Stimulated activated CD8-positive, alpha-beta memory T cell treated with anti-CD3 and anti-CD28 coated beads, Interleukin-7, amount 100 ng/mL, for 24 hours (primary cell): ENCODE measurements at regions not wholly inside any gene's neighbourhood (a gene's known extent, or its start where the extent isn't known, plus 50 kb on each side); places are given as distances from the start of the nearest gene placed in this dataset.
"Not testable (repeated sequence)": the region's sequence is repeated elsewhere in the genome, so short reads cannot be mapped to it uniquely, and the experiment has no call there.

Source experiments
- DNase-seq: peaks from one replicate; pipeline ENCODE4 v3.0.0-alpha.2; 2020; ENCODE audit warnings: low read depth

DNA sequence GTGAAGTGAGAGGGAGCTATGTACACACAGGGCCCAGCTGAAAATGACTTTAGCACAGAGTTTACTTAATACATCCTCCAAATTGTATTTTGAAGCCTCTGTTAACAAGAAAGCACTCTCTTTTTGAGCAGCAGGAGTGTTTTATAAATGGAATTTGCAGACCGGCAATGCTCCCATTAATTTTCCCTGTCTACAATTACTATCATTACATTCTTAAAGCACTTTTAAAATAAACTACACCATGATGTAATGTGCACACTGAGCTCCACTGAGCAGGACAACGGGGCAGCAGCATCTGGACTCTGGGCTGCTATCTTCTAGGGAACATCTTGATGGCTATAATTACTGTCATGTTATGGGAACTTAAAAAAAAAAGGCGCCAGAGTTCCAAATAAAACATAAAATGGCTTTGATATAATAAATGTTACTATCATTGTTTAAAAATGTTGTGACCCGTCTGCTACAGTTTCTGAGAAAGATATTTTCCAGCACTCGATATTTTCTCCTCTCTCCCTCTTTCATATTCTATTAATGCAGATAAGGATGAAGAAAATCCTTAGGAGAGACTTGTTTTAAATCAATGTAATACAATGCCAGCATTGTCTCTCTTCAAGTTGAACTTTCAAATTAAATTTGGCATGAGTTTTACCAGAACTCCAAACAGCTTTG lies 150.9 kb downstream of the HLX start:
- DNase-seq: no peak

DNA sequence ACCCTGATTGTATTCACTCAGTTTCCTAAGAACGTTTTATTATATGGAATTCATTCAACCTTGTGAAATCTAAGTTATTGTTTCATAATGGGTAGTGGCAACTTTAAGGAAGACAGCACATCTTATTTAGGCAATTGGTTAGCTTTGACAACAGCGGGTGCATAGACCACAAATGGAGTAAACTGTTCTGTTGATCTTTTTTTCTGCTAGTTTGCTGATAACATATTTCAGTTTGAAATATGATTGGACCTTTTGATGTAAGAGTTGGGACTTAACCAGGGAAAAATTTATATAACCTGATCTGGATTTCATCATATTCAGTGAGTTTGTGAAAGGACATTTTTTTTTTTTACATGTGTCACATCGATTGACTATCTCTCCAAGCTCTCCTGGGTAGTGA lies 151.7 kb downstream of the HLX start:
- no peak for DNase-seq

DNA sequence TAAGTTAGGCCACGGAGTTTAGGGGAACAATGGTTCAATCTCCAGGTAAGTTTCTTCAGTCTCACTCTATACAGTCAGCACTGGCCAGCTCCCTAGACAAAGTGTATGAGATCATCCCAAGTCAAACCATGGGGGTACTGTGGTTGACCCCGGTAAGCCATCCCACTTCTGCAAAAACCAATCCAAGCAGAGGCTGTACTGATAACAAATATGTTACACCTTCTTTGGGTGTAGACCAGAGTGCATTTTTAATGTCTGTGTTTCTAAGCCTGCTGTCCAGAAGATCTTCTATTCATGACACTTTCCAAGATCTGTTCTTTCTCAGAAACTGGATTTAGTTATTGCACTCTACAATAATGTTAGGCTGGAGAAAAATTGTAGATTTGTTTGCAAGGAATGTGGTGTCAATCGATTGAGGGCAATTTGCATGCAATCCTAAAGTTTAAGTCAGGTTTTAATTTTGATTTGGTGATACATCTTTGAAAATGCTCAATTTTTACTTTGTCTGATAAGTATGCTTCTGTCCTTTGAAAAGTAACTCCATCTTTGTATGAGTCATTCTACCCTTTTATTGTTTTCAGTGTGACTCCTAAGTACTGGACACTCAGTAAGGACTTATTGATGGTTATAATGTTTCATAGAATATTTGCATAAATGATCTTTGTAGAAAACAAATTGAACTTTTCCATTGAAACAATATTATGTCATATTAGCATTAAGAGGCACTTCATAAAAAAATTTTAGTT lies 152.4 kb downstream of the HLX start:
- DNase-seq: no peak

DNA sequence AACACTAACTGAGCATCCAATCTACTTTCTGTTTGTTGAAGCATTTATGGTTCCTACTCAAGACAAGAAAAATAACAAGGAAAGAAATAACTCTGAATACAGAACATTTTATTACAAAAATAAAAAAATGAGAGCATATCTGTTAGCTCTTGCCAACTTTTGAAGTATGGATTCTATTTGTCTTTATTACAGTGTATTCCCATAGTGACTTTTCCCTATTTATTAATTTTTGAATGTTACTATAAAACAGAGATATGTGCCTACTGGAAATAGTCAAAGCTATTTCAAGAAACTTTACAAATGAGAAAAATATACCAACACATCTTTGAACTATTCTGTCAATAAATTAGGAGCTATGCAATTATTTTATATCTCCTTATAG lies 153.0 kb downstream of the HLX start:
- DNase-seq: no peak

DNA sequence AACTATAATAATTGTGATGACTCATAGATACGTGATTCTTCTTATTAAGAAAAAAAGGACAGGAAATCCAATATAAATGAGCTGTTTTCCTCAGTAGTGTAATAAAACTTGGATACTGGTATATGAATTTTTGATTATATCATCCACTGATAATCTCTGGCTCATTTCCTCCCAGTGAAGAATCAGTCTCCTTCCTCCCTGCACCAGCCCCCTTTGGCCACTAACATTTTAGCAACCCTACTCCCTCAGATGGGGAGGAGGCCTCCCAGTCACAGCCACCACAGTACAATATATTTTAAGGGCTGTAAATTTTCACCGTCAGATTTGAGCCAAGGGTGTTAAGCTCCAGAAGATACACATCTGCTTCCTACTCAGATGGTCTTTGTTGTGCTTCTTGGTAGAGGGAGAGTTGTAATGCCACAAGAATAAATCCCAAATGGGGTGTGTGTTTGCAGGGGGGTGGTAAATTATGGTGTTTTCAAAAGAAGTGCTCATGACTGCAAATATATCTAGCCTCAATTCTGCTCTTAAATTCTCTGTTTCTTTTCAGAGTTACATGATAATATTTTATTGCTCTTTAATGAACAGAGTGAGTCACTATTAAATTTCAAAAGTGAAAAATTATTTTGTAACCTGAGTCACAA lies 153.5 kb downstream of the HLX start:
- no peak for DNase-seq

DNA sequence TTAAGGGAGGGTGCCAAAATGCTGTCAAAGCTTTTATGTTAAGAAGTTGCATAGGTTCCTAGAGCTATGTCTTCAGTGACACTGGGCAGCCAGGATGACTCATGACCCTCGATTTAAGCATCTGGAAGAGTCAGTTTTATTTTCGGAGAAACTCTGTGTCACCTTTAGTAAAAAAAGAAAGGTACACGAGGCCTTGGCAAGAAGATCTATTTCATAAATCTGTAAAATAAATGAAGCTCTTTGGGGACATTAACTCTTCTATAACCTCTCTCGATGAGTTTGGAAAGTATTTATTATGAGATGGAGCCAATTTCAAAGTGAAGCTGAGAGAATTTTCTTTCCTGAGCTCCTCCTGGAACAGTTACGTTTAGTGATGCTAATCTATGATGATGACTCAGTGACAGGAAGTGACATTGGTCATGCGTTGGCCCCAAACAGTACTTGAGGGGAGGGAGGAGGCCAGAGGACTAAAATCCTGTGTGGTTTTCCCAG lies 156.5 kb downstream of the HLX start:
- no peak for DNase-seq

DNA sequence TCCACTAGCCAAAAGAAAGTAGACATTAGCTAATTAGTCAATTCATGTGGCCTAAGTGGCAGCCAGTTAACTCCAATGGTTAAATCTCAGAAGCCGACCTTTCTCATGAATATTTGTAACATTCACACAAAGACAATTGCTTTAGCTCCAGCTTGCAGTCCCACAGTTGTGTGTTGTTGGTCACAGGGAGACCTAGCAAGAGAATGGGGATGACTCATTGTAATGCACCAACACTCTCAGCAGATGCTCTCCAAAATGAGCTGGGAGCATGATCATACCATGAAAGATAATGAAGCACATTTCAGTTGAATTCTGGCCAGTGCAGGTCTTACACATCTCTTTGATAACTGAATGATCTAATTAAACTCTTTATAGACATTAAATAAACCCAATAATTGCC lies 160.4 kb downstream of the HLX start:
- no peak for DNase-seq

DNA sequence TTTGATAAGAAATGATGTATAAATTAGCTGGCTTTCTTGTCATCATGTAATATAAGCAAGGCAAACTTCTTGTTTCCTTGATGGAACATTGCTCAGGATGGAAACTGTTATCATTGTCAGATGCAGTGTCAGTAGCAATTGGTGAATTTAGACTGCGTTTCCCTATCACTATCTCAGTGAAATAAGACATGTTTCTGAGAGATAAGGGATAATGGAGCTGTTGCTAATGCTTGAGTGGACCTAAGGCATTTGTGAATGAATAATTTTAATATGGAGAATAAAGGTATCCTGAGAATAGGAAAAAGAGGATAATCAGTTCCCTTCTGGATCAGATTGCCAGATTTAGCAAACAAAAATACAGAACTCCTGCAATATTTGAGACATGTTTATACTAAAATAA lies 160.9 kb downstream of the HLX start:
- no peak for DNase-seq

DNA sequence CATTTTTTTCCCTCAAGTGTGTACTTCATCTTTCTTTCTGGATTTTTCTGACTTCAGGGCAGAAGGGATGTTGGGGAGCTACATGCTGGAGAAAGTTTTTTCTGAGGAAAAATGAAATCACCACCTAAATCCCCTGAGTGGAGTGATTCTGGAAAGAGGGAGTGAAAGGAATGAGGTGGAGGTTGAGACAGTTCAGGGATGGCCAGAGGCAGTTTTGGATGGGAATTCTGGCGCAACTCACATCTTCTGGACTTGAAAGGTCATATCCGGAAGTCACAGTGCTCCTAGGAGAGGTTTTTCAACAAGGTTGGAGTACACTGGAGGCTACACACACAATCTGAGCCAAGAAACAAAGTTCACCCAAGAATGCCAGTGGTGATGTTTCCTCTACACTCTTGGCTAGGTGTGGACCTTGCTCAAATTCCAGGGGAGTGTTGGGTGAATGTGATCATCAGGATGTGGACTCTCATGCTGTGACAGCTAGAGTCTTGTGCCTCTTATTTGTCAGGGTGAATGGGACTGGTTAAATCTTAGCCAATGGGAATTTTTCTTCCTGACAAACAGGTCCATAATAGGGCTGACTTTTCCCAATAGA lies 161.5 kb downstream of the HLX start:
- DNase-seq: no peak

DNA sequence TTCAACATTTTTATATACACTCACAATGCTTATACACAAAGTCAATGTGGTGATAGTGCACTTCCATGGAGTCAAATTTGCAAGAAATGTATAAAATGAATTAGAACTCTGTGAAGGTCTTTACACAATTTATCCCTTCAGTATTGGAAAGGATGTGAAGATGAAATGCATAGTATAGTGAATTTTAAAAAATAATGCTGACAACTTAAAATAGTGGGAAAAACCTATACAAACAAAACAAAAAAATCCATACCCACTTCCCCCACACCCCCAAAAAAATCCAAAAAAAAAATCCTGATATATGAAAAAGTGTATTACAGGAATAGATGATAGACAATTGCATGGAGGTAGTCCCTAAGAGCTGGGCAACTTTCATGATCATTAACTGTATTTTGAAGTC lies 165.3 kb downstream of the HLX start:
- no peak for DNase-seq

DNA sequence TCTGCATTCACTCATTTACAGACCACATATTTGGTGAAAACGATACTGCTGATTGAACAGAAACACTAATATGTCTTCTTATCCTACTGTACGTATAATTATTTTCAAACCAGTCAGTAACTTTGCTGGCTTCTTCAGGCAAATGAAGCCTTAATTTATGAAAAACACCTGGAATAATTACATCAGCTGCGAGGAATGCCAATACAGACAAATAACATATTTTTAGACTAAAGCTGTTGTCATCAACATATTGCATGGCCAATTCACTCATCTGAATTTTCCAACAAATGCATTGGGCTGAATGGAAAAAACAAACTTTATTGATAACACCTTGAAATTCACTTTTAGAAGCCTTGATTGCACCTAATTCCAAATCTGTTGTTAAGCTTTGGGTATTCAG lies 165.9 kb downstream of the HLX start:
- no peak for DNase-seq

DNA sequence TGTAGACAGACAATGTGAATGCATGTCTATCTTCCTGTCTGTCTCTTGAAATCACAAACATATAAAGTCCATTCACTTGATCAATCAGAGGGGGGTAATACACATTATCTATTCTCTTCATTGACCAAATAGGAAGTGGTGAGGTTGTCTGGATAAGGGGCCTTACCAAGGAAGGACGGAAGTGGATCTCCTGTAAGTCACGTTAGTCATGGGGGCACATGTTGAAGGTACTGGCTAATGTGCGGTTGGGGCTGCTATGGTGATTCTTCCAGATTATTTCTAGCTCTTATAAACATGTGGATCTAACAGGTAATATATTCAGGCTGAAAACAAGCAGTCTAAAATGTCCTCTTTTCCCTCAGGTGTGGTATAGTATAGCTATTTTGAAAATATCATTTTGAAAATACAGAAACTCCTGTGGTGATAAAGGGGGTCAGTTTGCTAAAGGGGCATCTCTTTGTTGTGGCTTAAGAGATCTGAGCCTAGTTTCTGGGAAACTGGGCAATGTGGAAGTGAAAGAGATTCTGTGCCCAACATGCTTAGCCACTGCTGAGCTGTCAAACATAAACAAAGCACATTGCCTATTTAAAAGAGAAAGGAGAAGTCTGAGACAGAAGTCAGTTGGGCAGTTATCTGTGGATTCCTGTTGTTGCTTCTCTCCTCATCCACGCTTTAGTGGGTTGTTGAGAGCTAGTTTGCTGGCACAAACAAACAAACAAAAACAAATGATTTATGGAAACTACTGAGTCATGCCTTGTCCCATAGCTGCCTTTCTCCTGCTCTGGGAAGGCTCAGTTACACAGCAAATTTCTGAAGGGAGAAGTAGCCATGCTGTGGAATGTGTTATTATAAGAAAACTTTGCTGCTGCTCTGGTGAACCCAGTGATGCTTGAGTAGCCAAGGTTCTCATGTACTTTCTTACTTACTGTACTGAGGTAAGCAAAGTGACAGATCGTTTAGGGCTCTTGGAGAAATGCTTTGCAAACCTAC lies 166.9 kb downstream of the HLX start:
- no peak for DNase-seq

DNA sequence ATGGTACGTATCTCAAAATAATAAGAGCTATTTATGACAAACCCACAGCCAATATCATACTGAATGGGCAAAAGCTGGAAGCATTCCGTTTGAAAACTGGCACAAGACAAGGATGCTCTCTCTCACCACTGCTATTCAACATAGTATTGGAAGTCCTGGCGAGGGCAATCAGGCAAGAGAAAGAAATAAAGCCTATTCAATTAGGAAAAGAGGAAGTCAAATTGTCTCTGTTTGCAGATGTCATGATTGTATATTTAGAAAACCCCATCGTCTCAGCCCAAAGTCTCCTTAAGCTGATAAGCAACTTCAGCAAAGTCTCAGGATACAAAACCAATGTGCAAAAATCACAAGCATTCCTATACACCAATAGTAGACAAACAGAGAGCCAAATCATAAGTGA lies 172.1 kb downstream of the HLX start:
- not testable (repeated sequence) for DNase-seq

DNA sequence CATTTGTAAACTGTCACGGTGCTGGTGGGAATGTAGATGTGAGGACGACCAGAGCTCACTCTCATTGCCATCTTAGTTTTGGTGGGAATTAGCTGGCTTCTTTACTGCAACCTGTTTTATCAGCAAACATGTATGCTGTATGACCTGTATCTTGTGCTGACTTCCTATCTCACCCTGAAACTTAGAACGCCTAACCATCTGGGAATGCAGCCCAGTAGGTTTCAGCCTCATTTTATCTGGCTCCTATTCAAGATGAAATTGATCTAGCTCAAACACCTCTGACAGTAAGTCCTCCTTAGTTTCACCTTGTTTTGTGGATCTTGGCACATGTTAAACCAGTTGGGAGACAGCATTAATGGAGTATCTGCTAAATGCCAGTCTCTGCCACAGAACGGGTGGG lies 174.6 kb downstream of the HLX start:
- no peak for DNase-seq

DNA sequence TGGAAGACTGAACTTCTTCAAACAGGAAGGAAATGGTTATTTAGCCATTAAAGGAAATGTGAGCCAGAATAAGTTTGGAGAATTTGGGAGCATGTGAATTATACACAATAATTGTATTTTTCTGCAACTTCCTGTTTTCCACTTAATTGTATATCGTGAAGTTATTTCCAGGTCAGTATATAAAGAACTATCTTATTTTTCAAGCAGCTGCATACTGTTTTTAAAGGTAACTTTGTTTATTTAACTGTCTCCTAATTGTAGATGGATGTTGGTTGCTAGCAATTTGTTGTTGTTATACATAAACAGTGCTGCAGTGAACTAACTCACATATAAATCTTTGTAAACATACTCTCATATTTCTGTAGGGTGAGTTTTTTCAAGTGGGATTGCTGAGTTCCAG lies 180.3 kb downstream of the HLX start:
- DNase-seq: no peak

DNA sequence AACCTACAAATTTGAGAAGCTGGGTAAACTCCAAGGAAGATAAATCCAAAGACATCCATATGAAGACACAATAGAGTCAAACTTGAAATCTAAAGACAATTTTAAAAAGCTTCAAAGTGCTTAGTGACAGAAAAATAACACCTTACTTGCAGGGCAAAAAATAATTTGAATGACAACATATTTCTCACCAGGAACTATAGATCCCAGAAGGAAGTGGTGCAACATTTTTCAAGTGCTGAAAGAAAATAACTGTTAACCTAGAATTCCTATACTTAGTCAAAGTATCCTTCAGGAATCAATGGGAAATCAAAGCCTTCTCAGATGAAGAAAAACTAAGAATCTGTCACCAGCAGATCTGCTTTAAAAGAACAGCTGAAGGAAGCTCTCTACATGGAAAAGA lies 184.4 kb downstream of the HLX start:
- no peak for DNase-seq

DNA sequence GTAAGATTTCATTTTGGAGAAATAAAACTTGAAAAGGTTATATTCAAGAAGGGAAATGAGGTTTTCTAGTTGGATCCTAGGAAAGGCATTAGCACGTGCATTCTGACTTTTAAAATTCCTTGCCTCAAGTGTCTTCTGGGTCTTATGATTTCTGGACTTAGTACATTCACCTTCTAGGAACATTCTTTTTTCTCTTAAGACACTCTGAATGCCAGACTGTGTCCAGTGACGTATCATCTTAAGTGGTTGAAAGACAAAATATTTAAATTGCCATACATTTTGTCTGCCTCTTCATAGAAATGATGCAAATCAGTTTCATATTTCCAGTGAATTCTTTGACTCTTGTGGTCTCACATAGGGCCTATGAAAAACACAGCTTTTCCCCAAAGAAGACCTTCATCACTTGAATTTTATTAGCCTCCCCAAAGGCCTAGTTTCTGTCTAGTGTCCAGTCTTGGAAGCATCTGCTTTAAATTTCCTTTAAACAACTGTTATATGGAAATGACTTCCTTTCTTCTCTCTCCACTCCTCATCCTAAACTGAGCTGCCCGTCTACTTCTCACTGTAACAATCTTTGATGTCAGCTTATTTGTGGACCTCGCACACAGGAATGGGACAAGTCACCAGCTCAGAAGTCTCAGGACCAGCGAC lies 187.2 kb downstream of the HLX start:
- no peak for DNase-seq

DNA sequence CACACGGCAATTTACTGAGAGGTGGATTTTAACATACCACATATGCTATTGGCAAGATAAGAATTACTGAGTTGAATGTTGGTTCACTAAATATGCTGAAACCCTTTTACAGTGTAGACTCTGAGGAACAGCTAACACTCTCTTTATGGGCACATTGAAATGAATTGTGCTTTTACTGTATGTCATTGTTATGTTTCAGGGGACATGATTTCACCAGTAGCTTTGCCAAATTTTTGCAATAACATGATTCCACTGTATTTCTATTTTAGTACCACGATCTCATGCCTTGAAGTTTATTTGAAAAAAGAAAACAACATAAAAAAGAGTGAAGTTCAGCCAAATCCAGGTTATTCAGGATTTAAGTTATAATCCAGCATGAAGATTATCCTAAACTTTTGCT lies 188.5 kb downstream of the HLX start:
- DNase-seq: no peak

DNA sequence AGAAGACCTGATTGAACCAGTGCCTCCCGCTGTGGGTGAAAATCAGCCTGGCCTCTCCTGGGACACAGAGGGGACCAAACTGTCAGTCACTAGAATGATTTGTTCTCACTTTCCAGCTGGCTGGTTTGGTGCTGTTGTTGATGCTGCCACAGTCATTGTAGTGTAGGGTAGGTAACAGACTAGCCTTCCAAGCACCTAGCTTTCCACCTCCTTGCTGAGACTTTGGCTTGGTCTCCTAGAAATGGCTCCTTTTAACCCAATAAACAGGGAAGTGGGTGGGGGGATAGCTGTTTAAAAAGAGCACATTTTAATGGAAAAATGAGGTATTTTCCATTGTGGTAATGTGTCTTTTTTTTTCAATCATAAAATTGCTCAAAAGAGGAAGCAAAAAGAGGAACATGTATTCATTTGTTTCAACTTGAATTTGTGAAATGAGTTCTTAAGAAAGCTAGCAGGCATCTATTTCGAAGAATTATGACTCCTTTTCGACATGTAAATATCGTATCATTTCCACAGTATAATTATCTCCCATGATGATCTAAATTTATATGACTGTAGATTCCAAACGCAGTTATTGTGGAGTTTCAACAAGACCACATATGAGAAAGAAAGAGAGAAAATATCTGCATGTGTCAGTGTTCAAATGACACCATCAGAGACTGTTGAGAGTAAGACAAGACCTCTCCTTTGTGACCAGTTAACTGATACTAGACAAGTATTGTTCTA lies 190.1 kb downstream of the HLX start:
- no peak for DNase-seq

DNA sequence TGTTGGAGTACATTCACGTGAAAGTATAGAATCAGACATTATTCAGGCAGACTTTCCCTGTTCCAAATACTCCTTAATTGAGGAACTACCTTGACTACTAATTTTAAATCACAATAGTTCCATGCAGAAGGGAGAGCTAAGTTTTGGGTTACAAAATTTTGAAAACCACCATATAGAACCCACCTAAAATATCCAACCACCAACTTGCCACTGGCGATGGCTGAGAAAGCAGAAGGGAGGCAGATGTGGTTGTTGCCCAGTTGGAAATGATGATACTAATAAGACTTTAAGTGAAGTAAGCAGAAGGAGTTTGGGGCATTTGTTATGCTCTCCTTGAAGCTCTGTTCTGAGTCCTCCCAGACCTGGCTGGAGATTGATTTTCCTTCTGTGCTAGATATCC lies 190.7 kb downstream of the HLX start:
- no peak for DNase-seq

DNA sequence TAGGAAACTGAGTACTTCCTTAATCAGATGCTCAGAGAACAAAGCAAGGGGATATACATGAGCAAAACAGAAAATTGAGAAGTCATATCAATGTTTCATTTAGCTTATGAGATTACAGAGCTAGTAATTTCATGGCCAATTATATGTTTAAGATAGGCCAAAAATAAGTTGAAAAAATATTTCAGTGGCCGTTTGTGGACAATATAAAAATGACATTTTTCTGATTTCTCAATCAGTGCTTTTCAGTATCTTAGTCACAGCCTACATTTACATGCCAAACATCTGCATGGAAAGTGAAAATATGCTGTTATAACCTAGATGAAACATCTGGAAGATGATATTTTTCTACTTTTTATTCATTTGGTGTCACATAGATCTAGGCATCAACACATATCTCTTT lies 192.5 kb downstream of the HLX start:
- DNase-seq: no peak
